Endothelial cell of umbilical vein (primary cell): ENCODE measurements at regions not wholly inside any gene's neighbourhood (a gene's known extent, or its start where the extent isn't known, plus 50 kb on each side); places are given as distances from the start of the nearest gene placed in this dataset.

Experiments used
- CTCF ChIP-seq, 2 donors: IDR thresholded peaks; 1 replicate in 1 of 2; 2 replicates in 1 of 2; pipeline ENCODE4 v1.5.1; 2011; ENCODE audit warnings: low read length in 2 of 2, mild to moderate bottlenecking in 2 of 2, moderate library complexity in 2 of 2, control low read depth in 1 of 2, inconsistent platforms in 1 of 2, low read depth in 1 of 2; ENCODE audit not compliant: insufficient read depth in 1 of 2; ENCODE audit errors: extremely low read depth in 1 of 2
- EZH2 ChIP-seq: IDR thresholded peaks from 2 replicates; pipeline ENCODE4 v1.6.1; 2012; ENCODE audit warnings: borderline replicate concordance, low read depth, mild to moderate bottlenecking, moderate library complexity, low read length, inconsistent platforms; ENCODE audit not compliant: severe bottlenecking
- MAX ChIP-seq: IDR thresholded peaks from 2 replicates; pipeline ENCODE4 v1.6.1; 2011; ENCODE audit not compliant: insufficient read depth, insufficient read length
- MYC ChIP-seq: IDR thresholded peaks from one replicate; pipeline ENCODE4 v1.6.1; 2011; ENCODE audit warnings: mild to moderate bottlenecking, low read depth, low read length
- POLR2A ChIP-seq: IDR thresholded peaks from 2 replicates; pipeline ENCODE4 v1.6.1; 2012; ENCODE audit warnings: low read depth, mild to moderate bottlenecking, control low read depth, low read length

GRCh38 chr10:78782441-78782840 is 286.3 kb upstream of the ZMIZ1 start:
- no peak for TF ChIP-seq POLR2A
- no peak for TF ChIP-seq MAX
- no peak for TF ChIP-seq EZH2
- TF ChIP-seq CTCF (IDR thresholded peaks at IDR 0.05; ENCODE audit: extremely low read depth in 1 of 2, insufficient read depth in 1 of 2, low read depth in 1 of 2, low read length in 2 of 2): no peak
- TF ChIP-seq MYC: no peak
